Right lobe of liver (tissue), 6 donors: ENCODE measurements at regions not wholly inside any gene's neighbourhood (a gene's known extent, or its start where the extent isn't known, plus 50 kb on each side); places are given as distances from the start of the nearest gene placed in this dataset.
"Not testable (repeated sequence)": the region's sequence is repeated elsewhere in the genome, so short reads cannot be mapped to it uniquely, and the experiment has no call there.

Source experiments
- ATAC-seq, 4 donors: fragments of 200-7000 bp; cut with Tn5 transposase; one replicate each; pipeline ENCODE4 v1.9.1; 2020; ENCODE audit warnings: mild to moderate bottlenecking in 4 of 4, moderate library complexity in 4 of 4
- DNase-seq, 3 donors: peaks; one replicate each; pipeline ENCODE4 v3.0.0-alpha.2; 2020
- H3K27ac ChIP-seq, 3 donors: fragments of 200-600 bp; one replicate each; pipeline ENCODE4 v1.8.0; 2022
- H3K27me3 ChIP-seq, 2 donors: fragments of 200-600 bp; one replicate each; pipeline ENCODE4 v1.8.0; 2022
- H3K36me3 ChIP-seq, 4 donors: fragments of 200-600 bp; sonication (generic) in 1 of 4; one replicate each; pipeline versions ENCODE4 v1.5.1 to v1.8.0; 2017 to 2022; ENCODE audit warnings: control low read depth in 1 of 4
- H3K4me1 ChIP-seq, 4 donors: fragments of 200-600 bp; sonication (generic) in 1 of 4; one replicate each; pipeline versions ENCODE4 v1.5.1 to v1.8.0; 2017 to 2022; ENCODE audit warnings: control low read depth in 1 of 4
- H3K4me3 ChIP-seq, 3 donors: fragments of 200-600 bp; one replicate each; pipeline ENCODE4 v1.8.0; 2022
- H3K9me3 ChIP-seq, 4 donors: fragments of 200-600 bp; sonication (generic) in 1 of 4; one replicate each; pipeline versions ENCODE4 v1.5.1 to v1.8.0; 2017 to 2022; ENCODE audit warnings: control low read depth in 1 of 4
- POLR2A ChIP-seq: fragments of 450-650 bp; IDR thresholded peaks from one replicate; pipeline ENCODE4 v1.6.1; 2017; ENCODE audit warnings: antibody characterized with exemption, mild to moderate bottlenecking
- WGBS: methylation state at CpG from one replicate; pipeline ENCODE4 v1.1.6; 2018; ENCODE audit warnings: low coverage, low lambda C conversion rate; ENCODE audit not compliant: insufficient coverage; ENCODE audit errors: missing lambda C conversion rate; 5-methylcytosine and 5-hydroxymethylcytosine counted together
- intact Hi-C, 2 donors: fragments of 100-400 bp; cut with DNase I; formaldehyde crosslinking; loops; one replicate each; pipeline versions ENCODE4 v1.11.2 to v1.14.1; 2022
- TF ChIP-seq, protein P1 (sequence below), 4 donors: fragments of 200-600 bp in 3 of 4; fragments of 450-650 bp in 1 of 4; IDR thresholded peaks; one replicate each; pipeline versions ENCODE4 v1.5.1 to v1.8.0; 2016 to 2022; ENCODE audit warnings: antibody characterized with exemption in 4 of 4, mild to moderate bottlenecking in 2 of 4
- donor health status: DM: no; HTN: yes; CAD: no.
- donor health status: DM: no; HTN: no; CAD: no.
- donor health status: DM: no; HTN: no; CAD: no.
- donor health status: DM: no; HTN: yes; CAD: no.
- donor health status: DM: no; HTN: yes; CAD: no.

DNA sequence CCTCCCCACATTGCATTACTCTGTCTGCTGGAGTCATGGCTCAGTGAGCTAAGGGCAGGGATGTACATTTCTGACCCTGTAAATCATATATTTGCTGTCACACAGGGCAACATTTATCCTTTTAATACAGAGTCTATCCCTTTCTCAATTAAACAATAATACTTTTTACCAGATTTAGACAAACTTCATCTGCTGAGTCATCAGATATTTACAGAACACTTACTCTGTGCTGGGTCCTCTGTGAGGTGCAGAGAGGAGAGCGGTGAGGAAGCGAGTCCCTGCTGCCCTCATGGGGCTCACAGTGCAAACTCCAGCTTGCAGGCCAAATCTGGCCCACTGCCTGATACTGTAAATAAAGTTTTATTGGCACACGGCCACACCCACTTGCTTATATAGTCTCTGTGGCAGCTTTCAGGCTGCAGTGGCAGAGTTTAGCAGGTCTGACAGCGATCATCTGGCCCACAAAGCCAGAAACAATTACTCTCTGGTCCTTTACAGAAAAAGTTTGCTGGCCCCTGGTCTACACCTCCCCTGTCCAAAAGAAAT, 144.5 kb downstream of the CDH26 start:
- TF ChIP-seq, protein P1, sequence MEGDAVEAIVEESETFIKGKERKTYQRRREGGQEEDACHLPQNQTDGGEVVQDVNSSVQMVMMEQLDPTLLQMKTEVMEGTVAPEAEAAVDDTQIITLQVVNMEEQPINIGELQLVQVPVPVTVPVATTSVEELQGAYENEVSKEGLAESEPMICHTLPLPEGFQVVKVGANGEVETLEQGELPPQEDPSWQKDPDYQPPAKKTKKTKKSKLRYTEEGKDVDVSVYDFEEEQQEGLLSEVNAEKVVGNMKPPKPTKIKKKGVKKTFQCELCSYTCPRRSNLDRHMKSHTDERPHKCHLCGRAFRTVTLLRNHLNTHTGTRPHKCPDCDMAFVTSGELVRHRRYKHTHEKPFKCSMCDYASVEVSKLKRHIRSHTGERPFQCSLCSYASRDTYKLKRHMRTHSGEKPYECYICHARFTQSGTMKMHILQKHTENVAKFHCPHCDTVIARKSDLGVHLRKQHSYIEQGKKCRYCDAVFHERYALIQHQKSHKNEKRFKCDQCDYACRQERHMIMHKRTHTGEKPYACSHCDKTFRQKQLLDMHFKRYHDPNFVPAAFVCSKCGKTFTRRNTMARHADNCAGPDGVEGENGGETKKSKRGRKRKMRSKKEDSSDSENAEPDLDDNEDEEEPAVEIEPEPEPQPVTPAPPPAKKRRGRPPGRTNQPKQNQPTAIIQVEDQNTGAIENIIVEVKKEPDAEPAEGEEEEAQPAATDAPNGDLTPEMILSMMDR (IDR thresholded peaks at IDR 0.05), result no peak
- TF ChIP-seq POLR2A, result no peak
- Histone ChIP-seq H3K9me3 (no peaks in the 10 kb centered on the region), H3K27me3 (no peaks in the 10 kb centered on the region), H3K27ac (no peak overlapping the region), H3K4me3 (no peak overlapping the region), H3K36me3 (no peaks in the 10 kb centered on the region), H3K4me1 (no peaks in the 10 kb centered on the region)
- WGBS, result 81% methylated on average over 3 of the region's 4 CpGs
- intact Hi-C loops, result no loop called here
- DNase-seq, result no peak
- ATAC-seq, result no peak

DNA sequence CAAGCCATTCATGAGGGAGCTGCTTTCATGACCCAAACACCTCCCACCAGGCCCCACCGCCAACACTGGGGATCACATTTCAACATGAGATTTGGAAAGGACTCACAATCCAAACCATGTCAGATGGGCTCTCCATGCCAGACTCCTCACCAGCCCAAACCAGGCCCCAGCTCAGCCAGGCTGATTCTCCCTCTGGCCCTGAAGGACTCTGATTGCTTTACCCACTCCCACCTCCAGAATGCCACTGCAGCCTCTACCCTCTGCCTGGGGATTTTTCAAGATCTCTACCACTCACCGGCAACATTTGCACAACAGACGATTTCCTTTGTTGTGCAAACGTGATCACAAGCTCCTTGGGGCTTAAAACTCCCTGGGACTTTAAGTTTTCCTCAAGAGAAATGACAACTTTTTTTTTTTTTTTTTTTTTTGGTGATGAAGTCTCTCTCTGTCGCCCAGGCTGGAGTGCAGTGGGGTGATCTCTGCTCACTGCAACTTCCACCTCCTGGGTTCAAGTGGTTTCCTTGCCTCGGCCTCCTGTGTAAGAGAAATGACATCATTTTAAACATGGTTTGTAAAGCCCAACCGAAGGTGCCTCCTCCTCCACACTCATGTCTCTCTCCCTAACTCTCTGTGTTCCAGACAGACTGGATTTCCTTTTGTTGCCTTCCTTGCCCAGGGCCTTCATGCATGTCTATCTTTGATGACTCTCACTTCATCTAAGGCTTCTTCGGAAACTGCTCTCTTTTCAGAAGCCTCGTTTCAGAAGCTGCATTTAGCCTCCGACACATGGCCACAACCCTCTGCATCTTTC, 147.0 kb downstream of the CDH26 start:
- Histone ChIP-seq H3K9me3 (no peaks in the 10 kb centered on the region), H3K27me3 (no peaks in the 10 kb centered on the region), H3K4me3 (no peak overlapping the region), H3K27ac (no peak overlapping the region), H3K36me3 (no peaks in the 10 kb centered on the region), H3K4me1 (no peaks in the 10 kb centered on the region)
- 48% methylated on average over 9 of the region's 10 CpGs for WGBS
- ATAC-seq (no peak), DNase-seq (peak in 1 of 3 donors; percentile 32)
- intact Hi-C loops, result no loop called here
- TF ChIP-seq, protein P1 (IDR thresholded peaks at IDR 0.05), result no peak
- TF ChIP-seq POLR2A, result no peak

DNA sequence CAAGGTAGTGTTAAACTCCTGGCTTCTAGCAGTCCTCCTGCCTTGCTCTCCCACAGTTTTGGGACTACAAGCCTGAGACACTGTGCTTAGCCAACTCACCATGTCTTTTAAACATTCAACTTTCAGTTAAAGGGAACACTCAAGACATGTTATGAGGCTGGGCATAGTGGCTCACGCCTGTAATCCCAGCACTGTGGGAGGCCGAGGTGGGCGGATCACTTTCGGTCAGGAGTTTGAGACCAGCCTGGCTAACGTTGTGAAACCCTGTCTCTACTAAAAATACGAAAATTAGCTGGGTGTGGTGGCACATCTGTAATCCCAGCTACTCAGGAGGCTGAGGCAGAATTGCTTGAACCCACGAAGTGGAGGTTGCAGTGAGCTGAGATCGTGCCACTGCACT, 148.0 kb downstream of the CDH26 start:
- H3K27ac ChIP-seq, ATAC-seq, H3K36me3 ChIP-seq, H3K27me3 ChIP-seq, H3K4me3 ChIP-seq, H3K9me3 ChIP-seq, intact Hi-C loops, H3K4me1 ChIP-seq: not testable (repeated sequence)
- 65% methylated on average over 8 of the region's 8 CpGs for WGBS
- peak in 1 of 3 donors; percentile 21 for DNase-seq

DNA sequence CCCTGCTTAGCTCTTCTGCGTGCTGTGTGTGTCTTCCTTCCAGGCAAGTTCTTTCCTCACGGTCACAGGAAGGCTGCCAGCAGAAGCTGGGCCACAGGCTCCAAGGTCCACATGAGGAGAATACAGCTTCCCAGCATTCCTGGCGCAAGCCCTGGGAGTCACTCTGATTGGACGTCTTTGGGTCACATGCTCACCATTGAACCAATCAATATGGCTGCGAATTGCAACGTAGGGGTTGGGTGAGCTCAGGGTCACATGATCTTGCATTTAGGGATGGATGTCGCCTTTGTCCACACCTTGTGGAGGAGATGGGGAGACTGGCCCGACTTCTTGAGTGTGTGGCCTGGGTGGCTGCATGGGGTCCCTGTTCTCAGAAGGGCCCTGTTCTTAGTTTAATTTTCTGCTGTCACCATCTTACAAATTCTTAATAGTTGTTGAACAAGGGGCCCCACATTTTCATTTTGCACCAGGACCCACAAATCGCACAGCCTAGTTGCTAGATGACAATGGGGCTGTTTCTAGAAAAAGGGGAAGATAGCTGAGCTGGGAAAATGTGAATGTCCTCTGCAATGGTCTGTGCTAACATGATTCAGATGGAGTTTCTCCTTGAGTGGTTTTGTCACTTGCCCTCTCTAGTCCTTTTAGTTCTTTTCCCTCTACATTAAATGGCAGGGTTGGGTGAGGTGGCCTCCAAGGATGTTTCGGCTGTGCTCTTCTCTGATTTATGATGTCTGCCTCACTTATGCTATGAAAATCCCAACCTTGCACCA, 149.6 kb downstream of the CDH26 start:
- intact Hi-C loops, result no loop called here
- H3K4me1 ChIP-seq, result no peaks in the 10 kb centered on the region
- no peaks in the 10 kb centered on the region for H3K27me3 ChIP-seq
- H3K9me3 ChIP-seq, result no peaks in the 10 kb centered on the region
- no peaks in the 10 kb centered on the region for H3K36me3 ChIP-seq
- H3K4me3 ChIP-seq, result no peak overlapping the region
- ATAC-seq, result no peak
- no peak overlapping the region for H3K27ac ChIP-seq
- WGBS, result 59% methylated on average over 3 of the region's 10 CpGs
- peak in 1 of 3 donors; percentile 34 for DNase-seq
- TF ChIP-seq, protein P1 (IDR thresholded peaks at IDR 0.05), result no peak
- no peak for TF ChIP-seq POLR2A

DNA sequence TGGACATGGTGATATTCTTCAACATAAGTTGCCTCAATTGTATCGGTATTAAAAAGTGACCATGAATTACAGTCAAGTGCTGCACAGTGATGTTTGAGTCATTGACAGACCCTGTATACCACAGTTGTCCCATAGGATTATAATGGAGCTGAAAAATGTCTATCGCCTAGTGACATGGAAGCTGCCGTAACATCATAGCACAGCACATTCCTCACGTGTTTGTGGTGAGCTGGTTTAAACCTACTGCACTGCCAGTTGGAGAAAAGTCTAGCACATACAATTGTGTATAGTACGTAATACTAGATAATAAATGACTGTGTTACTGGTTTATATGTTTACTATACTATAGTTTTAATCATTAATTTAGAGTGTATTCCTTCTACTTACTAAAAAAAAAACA, 150.2 kb downstream of the CDH26 start:
- ATAC-seq (no peak), DNase-seq (peak in 1 of 3 donors; percentile 10)
- 77% methylated on average over 5 of the region's 5 CpGs for WGBS
- intact Hi-C loops, result no loop called here
- TF ChIP-seq POLR2A, result no peak
- TF ChIP-seq, protein P1 (IDR thresholded peaks at IDR 0.05), result no peak
- Histone ChIP-seq H3K27me3 (no peaks in the 10 kb centered on the region), H3K4me3 (no peak overlapping the region), H3K4me1 (no peaks in the 10 kb centered on the region), H3K9me3 (no peaks in the 10 kb centered on the region), H3K36me3 (no peaks in the 10 kb centered on the region), H3K27ac (no peak overlapping the region)
